ENCODE measurements at regions not wholly inside any gene's neighbourhood (a gene's known extent, or its start where the extent isn't known, plus 50 kb on each side); places are given as distances from the start of the nearest gene placed in this dataset.
"Not testable (repeated sequence)": the region's sequence is repeated elsewhere in the genome, so short reads cannot be mapped to it uniquely, and the experiment has no call there.

GRCh38 chr9:25731895-25732794 lies 53.9 kb upstream of the TUSC1 start:
- DNase-seq (ENCODE audit: low read depth in 2 of 2) = not testable (repeated sequence)
